Bone marrow (tissue), 2 donors: ENCODE measurements at regions not wholly inside any gene's neighbourhood (a gene's known extent, or its start where the extent isn't known, plus 50 kb on each side); places are given as distances from the start of the nearest gene placed in this dataset.
"Not testable (repeated sequence)": the region's sequence is repeated elsewhere in the genome, so short reads cannot be mapped to it uniquely, and the experiment has no call there.

Source experiments
- DNase-seq, 2 donors: peaks; one replicate each; lab custom pipeline; 2025; lab: John Stamatoyannopoulos, UW

DNA sequence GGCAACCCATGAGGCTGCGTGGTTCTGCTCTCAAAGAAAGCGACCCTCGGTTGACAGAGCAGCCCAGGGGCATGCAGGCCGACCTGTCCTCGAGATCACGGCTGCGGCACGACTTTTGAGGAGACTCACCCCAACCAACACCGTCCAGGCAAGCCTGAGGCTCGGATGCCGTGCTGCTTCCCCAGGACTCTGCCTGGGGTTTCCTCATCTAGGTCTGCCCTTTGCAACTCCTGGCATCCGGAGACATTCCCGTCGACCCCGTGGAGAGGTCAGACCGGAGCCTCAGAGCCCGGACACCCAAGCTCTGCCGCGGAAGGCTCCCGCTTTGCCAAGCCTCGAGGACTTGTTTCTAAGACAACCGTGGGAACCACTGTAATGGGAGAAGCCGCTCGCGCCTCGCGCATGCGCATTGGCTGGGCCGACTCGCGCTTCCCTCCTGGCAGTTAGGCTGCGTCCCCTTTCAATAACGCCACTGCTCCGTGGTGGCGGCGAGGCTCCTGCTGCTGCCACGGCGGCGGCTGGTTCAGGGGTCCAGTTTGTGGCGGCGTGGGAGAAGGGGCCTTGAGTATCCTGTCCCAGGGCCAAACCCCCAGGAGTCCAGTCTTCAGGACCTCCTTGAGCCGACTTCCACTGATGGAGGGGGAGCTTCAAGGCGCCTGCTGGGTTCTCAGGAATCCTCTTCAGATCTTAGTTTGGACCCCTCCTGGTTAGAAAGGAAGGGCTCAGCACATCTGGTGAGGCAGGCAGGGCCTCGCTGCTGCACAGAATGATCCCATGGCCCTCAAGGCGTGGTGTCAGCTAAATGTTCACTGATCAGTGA, 101.7 kb upstream of the ZNF337 start:
- DNase-seq: not testable (repeated sequence)

- not testable (repeated sequence) for DNase-seq
Observed at GRCh38 chr20:25797062-25797461, 100.4 kb upstream of the ZNF337 start.

- DNase-seq: not testable (repeated sequence)
Observed at GRCh38 chr20:25777241-25777640, 80.6 kb upstream of the ZNF337 start.

DNA sequence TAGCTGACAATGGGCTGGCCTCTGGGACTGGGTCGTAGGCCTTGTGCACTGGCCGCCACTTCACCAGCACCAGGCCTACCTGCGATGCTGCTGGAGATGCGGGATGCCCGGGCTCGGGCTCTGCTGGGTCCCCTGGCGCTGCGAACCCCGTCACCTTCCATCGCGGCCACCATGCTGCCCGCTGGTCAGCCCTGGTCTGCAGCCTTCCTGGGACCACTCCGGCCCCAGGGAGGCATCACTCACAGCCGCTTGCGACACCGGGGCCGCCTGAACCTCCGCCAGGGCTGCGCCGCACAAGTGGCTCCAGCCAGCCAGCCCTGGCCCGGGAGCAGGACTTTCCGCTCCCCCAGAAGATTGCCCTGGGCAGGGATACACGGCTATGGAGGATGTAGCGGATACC, 78.1 kb upstream of the ZNF337 start:
- DNase-seq: not testable (repeated sequence)

DNA sequence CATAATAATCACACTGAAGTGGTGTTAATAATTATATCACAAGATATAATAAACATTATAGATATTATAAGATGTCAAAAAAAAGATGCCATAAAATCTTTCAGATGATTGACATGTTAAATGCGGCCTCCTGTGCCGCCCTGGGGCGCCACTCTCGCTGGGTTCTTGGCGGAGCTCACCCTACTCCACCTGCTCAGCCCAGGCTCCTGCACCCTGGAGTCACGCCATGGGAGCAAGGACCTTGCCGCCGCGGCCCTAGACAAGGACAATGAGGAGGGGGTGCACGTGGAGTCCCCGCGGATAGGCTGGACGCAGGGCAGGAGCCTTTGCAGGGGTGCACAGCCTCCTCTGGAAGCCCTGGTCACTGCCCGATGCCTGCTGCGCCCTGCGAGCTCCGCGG, 77.5 kb upstream of the ZNF337 start:
- DNase-seq: not testable (repeated sequence)

GRCh38 chr20:25772437-25772836, 75.8 kb upstream of the ZNF337 start:
- DNase-seq: not testable (repeated sequence)

DNA sequence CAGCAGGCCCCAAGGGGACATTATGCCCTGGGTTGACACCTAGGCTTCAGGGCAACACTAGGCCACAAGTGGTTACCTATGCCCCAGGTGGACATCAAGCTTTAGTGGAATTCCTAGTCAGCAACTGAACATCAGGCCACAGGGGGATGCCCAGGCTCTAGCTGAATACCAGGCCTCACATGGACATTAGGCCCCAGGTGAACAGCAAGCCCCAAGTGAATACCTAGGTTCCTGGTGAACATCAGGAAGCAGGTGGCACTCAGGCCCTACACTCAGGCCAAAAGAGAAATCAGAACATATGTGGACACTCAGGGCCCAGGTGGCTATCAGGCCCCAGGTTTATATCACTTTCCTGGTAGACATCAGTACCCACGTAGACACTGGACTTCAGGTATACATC, 75.2 kb upstream of the ZNF337 start:
- not testable (repeated sequence) for DNase-seq

- no peak for DNase-seq
Observed at GRCh38 chr20:25761596-25761995, 64.9 kb upstream of the ZNF337 start.

GRCh38 chr20:25761046-25761445, 64.4 kb upstream of the ZNF337 start:
- DNase-seq: not testable (repeated sequence)

GRCh38 chr20:25750765-25751696, 54.4 kb upstream of the ZNF337 start:
- peak in 1 of 2 donors; percentile 25 for DNase-seq

GRCh38 chr20:25750220-25750764, 53.6 kb upstream of the ZNF337 start:
- DNase-seq: no peak

DNA sequence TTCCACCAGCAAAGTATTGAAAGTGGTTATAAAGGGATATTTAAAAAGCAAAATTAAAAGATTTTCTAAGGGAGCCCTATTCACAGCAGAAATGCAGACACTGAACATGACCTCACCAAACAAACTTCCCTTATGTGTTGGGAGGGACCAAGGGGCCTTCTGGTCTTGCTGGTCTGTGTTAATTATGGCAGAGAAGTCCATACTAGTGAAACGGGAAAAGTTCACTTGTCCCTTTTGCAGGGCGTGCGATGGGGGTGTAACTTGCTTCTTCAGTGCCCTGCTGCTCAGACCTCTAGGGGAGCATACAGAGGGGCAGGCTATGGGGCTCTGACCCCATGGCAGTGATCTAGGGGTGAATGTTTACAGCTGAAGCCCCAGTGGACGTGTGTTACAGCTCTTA, 53.0 kb upstream of the ZNF337 start:
- no peak for DNase-seq
